ENCODE measurements at regions not wholly inside any gene's neighbourhood (a gene's known extent, or its start where the extent isn't known, plus 50 kb on each side); places are given as distances from the start of the nearest gene placed in this dataset.

GRCh38 chr4:189823591-189823990 lies 117.1 kb upstream of the FRG1 start:
- Histone ChIP-seq H3K27ac (ENCODE audit: low read depth, low read length) (no peak overlapping the region), H3K9me3 (ENCODE audit: control insufficient read depth, insufficient read depth, low read length) (peaks cover 32% of the 10 kb centered on the region), H3K27me3 (ENCODE audit: control insufficient read depth, insufficient read depth, low read length) (no peaks in the 10 kb centered on the region), H3K4me3 (ENCODE audit: low read depth, low read length) (no peak overlapping the region)
- CTCF ChIA-PET = no interaction called here
- DNase-seq (ENCODE audit: low read depth, low spot score) = no peak
- TF ChIP-seq CTCF (IDR thresholded peaks at IDR 0.05; ENCODE audit: low read depth, low read length) = no peak
- POLR2A ChIA-PET = no interaction called here

- no peak for DNase-seq (ENCODE audit: low read depth, low spot score)
- Histone ChIP-seq H3K9me3 (ENCODE audit: control insufficient read depth, insufficient read depth, low read length) (peaks cover 36% of the 10 kb centered on the region), H3K27me3 (ENCODE audit: control insufficient read depth, insufficient read depth, low read length) (no peaks in the 10 kb centered on the region), H3K27ac (ENCODE audit: low read depth, low read length) (no peak overlapping the region), H3K4me3 (ENCODE audit: low read depth, low read length) (no peak overlapping the region)
- no peak for TF ChIP-seq CTCF (IDR thresholded peaks at IDR 0.05; ENCODE audit: low read depth, low read length)
- ChIA-PET CTCF (no interaction called here), POLR2A (no interaction called here)
Observed at GRCh38 chr4:189825466-189825865, 115.2 kb upstream of the FRG1 start.

GRCh38 chr4:189826657-189827056 lies 114.0 kb upstream of the FRG1 start:
- Histone ChIP-seq H3K9me3 (ENCODE audit: control insufficient read depth, insufficient read depth, low read length) (peaks cover 34% of the 10 kb centered on the region), H3K4me3 (ENCODE audit: low read depth, low read length) (no peak overlapping the region), H3K27me3 (ENCODE audit: control insufficient read depth, insufficient read depth, low read length) (no peaks in the 10 kb centered on the region), H3K27ac (ENCODE audit: low read depth, low read length) (no peak overlapping the region)
- DNase-seq (ENCODE audit: low read depth, low spot score) = no peak
- ChIA-PET CTCF (no interaction called here), POLR2A (no interaction called here)
- no peak for TF ChIP-seq CTCF (IDR thresholded peaks at IDR 0.05; ENCODE audit: low read depth, low read length)

- Histone ChIP-seq H3K27ac (ENCODE audit: low read depth, low read length) (no peak overlapping the region), H3K9me3 (ENCODE audit: control insufficient read depth, insufficient read depth, low read length) (peaks cover 38% of the 10 kb centered on the region), H3K4me3 (ENCODE audit: low read depth, low read length) (no peak overlapping the region), H3K27me3 (ENCODE audit: control insufficient read depth, insufficient read depth, low read length) (no peaks in the 10 kb centered on the region)
- ChIA-PET POLR2A (no interaction called here), CTCF (no interaction called here)
- DNase-seq (ENCODE audit: low read depth, low spot score) = no peak
- no peak for TF ChIP-seq CTCF (IDR thresholded peaks at IDR 0.05; ENCODE audit: low read depth, low read length)
Observed at GRCh38 chr4:189828081-189828697, 112.5 kb upstream of the FRG1 start.

GRCh38 chr4:189832528-189832927 lies 108.1 kb upstream of the FRG1 start:
- TF ChIP-seq CTCF (IDR thresholded peaks at IDR 0.05; ENCODE audit: low read depth, low read length) = no peak
- ChIA-PET CTCF (no interaction called here), POLR2A (no interaction called here)

More at GRCh38 chr4:189832528-189832927, 108.1 kb upstream of the FRG1 start:
- H3K27me3 ChIP-seq (ENCODE audit: control insufficient read depth, insufficient read depth, low read length) = no peaks in the 10 kb centered on the region
- no peak overlapping the region for H3K27ac ChIP-seq (ENCODE audit: low read depth, low read length)
- no peak for DNase-seq (ENCODE audit: low read depth, low spot score)
- H3K4me3 ChIP-seq (ENCODE audit: low read depth, low read length) = no peak overlapping the region
- H3K9me3 ChIP-seq (ENCODE audit: control insufficient read depth, insufficient read depth, low read length) = peaks cover 34% of the 10 kb centered on the region

Measured in AG04450 (cell line).